T-helper 17 cell (primary cell): ENCODE measurements at regions not wholly inside any gene's neighbourhood (a gene's known extent, or its start where the extent isn't known, plus 50 kb on each side); places are given as distances from the start of the nearest gene placed in this dataset.

Experiments
- ATAC-seq: fragments of 150-1000 bp; cut with Tn5 transposase; 2 replicates; pipeline ENCODE4 v1.10.0; 2021; ENCODE audit warnings: mild to moderate bottlenecking, moderate library complexity
- DNase-seq, 3 donors: peaks; one replicate each; pipeline versions ENCODE4 v3.0.0 to v3.0.0-alpha.2; 2020 to 2021
- H3K9me3 ChIP-seq: one replicate; pipeline ENCODE4 v1.7.0; 2013; ENCODE audit warnings: low read length, mild to moderate bottlenecking; ENCODE audit not compliant: control insufficient read depth, poor library complexity, severe bottlenecking
- H3K27ac Mint-ChIP-seq: one replicate; pipeline ENCODE4 v1.8.0; 2022; ENCODE audit warnings: mild to moderate bottlenecking, moderate library complexity, mixed read lengths
- H3K27me3 Mint-ChIP-seq: one replicate; pipeline ENCODE4 v1.8.0; 2022; ENCODE audit warnings: mixed read lengths
- H3K36me3 Mint-ChIP-seq: one replicate; pipeline ENCODE4 v1.8.0; 2022; ENCODE audit warnings: low read depth, mixed read lengths
- H3K4me1 Mint-ChIP-seq: one replicate; pipeline ENCODE4 v1.8.0; 2022; ENCODE audit warnings: mild to moderate bottlenecking, mixed read lengths
- H3K4me3 Mint-ChIP-seq: one replicate; pipeline ENCODE4 v1.8.0; 2022; ENCODE audit warnings: mild to moderate bottlenecking, moderate library complexity, mixed read lengths

DNA sequence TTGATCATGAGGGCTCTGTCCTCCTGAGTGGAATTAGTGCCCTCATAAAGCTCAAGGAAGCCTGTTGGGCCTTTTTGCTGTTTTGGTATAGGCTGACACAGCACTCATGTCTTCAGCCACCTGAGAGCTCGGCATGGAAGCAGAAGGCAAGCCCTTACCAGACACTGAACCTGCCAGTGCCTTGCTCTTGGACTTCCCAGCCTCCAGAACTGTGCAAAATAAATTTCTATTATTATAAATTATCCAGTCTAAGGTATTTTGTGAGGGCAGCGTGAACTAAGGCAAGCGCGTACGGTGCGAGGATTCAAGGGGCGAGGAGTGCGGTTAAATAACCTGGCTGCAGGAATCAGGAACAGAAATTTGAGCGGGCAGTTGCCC lies 281.5 kb upstream of the LYZL1 start:
- DNase-seq: no peak
- no peak overlapping the region for H3K27ac Mint-ChIP-seq

DNA sequence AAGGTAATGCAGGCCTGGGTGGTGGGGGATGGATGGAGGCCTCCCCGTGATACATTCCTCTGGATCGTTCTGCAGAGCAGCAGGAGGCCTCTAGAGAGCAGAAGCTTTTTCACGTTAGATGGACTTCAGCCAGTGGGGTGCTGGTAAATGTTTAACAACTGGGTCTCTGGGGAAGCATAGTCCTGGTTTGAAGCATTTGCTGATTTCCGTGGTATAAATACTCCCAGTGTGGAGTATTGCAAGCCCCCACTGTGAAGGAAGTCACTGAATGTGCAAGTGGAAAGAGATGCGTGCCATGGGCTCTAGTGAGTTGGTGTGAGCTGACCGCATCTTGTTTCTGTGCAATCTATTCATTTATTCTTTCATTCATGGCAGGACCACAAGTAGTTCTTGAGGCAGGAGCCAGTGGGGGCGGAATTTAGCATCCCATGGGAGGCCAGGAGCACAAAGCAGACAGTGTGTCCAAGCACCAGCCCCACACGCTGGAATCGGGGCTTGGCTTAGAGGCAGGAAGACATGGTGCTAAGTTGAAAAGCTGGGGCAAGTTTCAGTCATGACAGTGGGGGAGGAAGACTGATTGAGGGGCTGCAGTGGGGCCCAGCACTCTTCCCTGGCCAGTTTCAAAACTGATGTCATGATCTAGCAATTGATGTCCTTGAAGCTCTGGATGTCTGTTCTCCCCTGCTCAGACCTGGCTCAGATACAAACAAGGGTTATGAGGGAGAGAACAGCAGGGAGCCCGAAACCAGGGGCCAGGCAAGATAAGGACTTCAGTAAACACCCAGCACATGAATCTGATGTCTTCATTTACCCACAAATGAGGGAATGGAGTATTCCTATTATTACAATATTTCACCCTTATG lies 280.9 kb upstream of the LYZL1 start:
- no peaks in the 10 kb centered on the region for H3K36me3 Mint-ChIP-seq
- no peak for ATAC-seq

More for the DNA sequence above, 281.5 kb upstream of the LYZL1 start:
- Mint-ChIP-seq H3K27me3 (peaks cover 7% of the 10 kb centered on the region), H3K36me3 (no peaks in the 10 kb centered on the region), H3K4me1 (no peaks in the 10 kb centered on the region), H3K4me3 (no peak overlapping the region)
- H3K9me3 ChIP-seq: no peaks in the 10 kb centered on the region
- ATAC-seq: no peak

GRCh38 chr10:29009464-29009863 lies 279.4 kb upstream of the LYZL1 start:
- H3K36me3 Mint-ChIP-seq: no peaks in the 10 kb centered on the region
- no peak overlapping the region for H3K4me3 Mint-ChIP-seq
- DNase-seq (no peak), ATAC-seq (no peak)
- no peaks in the 10 kb centered on the region for H3K9me3 ChIP-seq
- no peak overlapping the region for H3K27ac Mint-ChIP-seq
- H3K27me3 Mint-ChIP-seq: peaks cover 6% of the 10 kb centered on the region
- H3K4me1 Mint-ChIP-seq: no peaks in the 10 kb centered on the region

More for the DNA sequence above, 280.9 kb upstream of the LYZL1 start:
- H3K27me3 Mint-ChIP-seq: peaks cover 6% of the 10 kb centered on the region
- no peaks in the 10 kb centered on the region for H3K9me3 ChIP-seq
- no peak overlapping the region for H3K27ac Mint-ChIP-seq
- no peak overlapping the region for H3K4me3 Mint-ChIP-seq
- no peaks in the 10 kb centered on the region for H3K4me1 Mint-ChIP-seq
- DNase-seq: no peak

DNA sequence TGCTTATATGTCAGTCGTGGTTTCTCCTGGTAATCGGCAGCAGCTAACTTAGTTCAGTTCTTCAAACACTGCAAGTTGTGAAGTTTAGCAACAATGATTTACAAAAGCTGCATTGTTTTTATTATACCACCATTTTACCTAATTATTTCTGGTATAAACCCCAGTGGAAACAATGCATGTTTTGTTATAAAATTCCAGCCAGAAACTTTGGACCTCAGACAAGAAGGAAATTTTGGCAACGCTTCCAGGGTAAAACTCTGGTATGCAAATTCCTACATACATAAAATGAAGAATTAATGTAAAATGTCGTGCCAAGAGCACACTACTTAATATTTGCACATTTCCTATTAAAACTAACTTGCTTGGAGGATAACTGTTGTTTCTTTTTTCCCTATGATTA lies 277.4 kb upstream of the LYZL1 start:
- no peaks in the 10 kb centered on the region for H3K4me1 Mint-ChIP-seq
- H3K27ac Mint-ChIP-seq: no peak overlapping the region
- H3K9me3 ChIP-seq: no peaks in the 10 kb centered on the region
- DNase-seq (no peak), ATAC-seq (no peak)
- H3K36me3 Mint-ChIP-seq: no peaks in the 10 kb centered on the region
- no peak overlapping the region for H3K4me3 Mint-ChIP-seq
- peaks cover 18% of the 10 kb centered on the region for H3K27me3 Mint-ChIP-seq

GRCh38 chr10:29012926-29013554 lies 275.8 kb upstream of the LYZL1 start:
- Mint-ChIP-seq H3K4me3 (no peak overlapping the region), H3K36me3 (no peaks in the 10 kb centered on the region), H3K27ac (no peak overlapping the region), H3K27me3 (peaks cover 17% of the 10 kb centered on the region), H3K4me1 (no peaks in the 10 kb centered on the region)
- no peak for DNase-seq
- H3K9me3 ChIP-seq: no peaks in the 10 kb centered on the region
- ATAC-seq: no peak

DNA sequence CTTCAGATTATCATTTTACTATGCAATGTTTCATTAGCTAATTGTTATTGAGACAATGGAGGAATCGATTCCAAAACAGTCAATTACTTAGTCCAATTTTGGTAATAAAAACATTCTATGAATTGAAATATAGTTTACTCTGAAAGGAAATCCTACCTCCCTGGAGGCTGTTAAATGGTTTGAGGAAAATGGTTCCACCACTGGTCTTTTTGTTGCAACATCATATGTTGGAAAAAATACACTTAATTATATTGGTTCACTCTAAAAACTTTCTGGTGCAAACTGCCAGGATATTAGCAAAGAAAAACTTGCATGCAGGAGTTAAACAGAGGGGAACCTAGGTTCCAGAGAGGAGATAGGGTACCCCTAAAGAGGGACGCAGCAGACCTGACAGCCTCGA lies 267.3 kb upstream of the LYZL1 start:
- Mint-ChIP-seq H3K4me3 (no peak overlapping the region), H3K27me3 (peaks cover 4% of the 10 kb centered on the region), H3K4me1 (peaks cover 2% of the 10 kb centered on the region), H3K27ac (no peak overlapping the region), H3K36me3 (no peaks in the 10 kb centered on the region)
- ATAC-seq (no peak), DNase-seq (no peak)
- no peaks in the 10 kb centered on the region for H3K9me3 ChIP-seq

DNA sequence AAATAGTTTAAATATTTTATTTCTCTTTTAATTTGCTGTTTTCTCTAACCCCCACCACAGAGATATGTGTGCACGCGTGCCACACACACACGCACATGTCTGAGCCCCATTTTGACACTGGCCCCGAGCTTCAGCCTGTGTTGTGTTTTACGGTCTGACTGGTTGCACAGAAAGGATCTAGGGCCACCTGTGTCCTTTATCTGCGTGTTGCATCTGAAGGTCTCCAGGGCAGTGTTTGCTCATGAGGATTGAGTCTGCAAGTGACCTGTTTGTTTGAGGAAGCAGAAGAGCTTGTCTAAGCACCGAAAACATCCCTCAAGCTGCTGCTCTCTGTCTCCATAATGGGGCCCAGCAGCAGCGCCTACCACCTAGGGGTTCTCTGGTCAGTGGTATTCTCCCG lies 266.4 kb upstream of the LYZL1 start:
- no peaks in the 10 kb centered on the region for H3K9me3 ChIP-seq
- Mint-ChIP-seq H3K36me3 (no peaks in the 10 kb centered on the region), H3K27ac (no peak overlapping the region), H3K4me3 (no peak overlapping the region), H3K4me1 (peaks cover 2% of the 10 kb centered on the region), H3K27me3 (no peaks in the 10 kb centered on the region)
- ATAC-seq (no peak), DNase-seq (no peak)

- no peak overlapping the region for H3K27ac Mint-ChIP-seq
- no peak overlapping the region for H3K4me3 Mint-ChIP-seq
- peaks cover 2% of the 10 kb centered on the region for H3K4me1 Mint-ChIP-seq
- ATAC-seq: no peak
- no peak for DNase-seq
- H3K27me3 Mint-ChIP-seq: peaks cover 1% of the 10 kb centered on the region
- no peaks in the 10 kb centered on the region for H3K9me3 ChIP-seq
- H3K36me3 Mint-ChIP-seq: no peaks in the 10 kb centered on the region
Observed at GRCh38 chr10:29023678-29024077, 265.2 kb upstream of the LYZL1 start.

DNA sequence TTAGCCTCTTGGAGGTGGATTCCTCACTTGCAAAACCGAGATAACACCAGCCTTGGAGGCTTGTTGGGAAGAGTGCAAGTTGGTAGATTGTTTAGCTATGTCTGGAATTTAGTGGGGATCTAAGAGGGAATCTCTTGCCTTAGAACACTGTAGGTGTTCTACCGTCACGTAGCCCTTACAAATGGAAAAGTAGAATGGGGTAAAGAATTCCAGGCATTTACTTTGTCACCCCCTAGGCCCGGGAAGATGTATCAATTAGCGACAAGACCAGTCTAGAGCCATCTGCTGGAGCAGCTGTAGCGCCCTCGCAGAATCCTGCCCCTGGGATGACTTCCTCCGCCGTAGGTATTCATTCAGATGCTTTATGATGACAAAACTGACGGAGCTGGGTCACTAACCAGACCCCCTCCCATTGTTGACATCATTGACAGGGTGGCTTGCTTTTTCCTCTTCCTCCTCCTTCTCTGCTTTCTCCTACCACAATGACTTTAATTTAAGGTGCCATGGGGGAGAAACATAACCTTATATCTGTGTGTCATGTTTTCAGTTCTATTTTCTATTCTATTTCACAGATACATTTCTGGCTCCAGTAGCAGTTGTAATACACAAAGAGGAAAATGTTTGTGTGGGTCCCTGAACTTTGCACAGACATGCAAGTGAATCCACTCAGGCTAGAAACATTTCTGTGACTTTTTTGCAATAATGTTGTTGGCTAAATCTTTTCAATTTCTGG lies 262.6 kb upstream of the LYZL1 start:
- peaks cover 12% of the 10 kb centered on the region for H3K27me3 Mint-ChIP-seq
- H3K27ac Mint-ChIP-seq: no peak overlapping the region
- no peak overlapping the region for H3K4me3 Mint-ChIP-seq
- ATAC-seq: no peak
- no peak for DNase-seq
- no peaks in the 10 kb centered on the region for H3K9me3 ChIP-seq
- H3K4me1 Mint-ChIP-seq: no peaks in the 10 kb centered on the region
- H3K36me3 Mint-ChIP-seq: no peaks in the 10 kb centered on the region

DNA sequence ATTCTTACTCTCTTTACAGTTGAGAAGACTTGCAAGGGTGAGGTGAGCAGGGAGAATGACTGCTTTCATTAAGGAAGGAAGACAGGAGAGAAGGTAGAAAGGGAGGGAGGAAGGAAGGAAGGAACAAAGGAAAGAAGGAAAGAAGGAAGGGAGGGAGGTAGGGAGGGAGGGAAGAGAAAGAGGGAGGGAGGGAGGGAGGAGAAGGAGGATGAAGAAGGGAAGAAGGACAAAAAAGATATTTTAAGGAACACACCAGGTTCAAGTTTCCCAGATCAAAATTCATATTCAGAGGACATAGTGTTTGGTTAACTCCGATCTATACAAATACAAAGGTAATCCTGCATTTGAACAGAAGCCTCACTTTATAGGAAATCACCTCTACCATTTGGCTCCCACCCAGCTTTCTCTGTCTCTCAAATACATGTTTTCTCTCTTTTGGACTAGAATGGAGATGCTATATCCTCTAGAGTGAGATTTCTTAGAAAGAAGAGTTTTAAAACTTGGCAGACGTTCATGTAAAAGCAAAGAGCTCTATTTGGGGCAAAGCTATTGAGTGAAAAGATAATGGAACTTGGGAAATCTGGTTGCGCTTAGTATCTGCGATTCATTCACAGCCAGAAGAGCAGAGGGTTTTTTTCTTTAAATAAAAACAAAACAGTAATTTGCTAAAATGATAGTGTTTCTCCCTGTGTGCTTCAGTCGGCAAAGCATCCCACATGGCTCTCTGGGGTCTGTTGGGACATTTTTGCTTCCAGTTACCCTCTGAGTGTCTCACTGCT lies 261.9 kb upstream of the LYZL1 start:
- H3K27ac Mint-ChIP-seq: no peak overlapping the region
- no peak overlapping the region for H3K4me3 Mint-ChIP-seq
- no peaks in the 10 kb centered on the region for H3K36me3 Mint-ChIP-seq
- peaks cover 12% of the 10 kb centered on the region for H3K27me3 Mint-ChIP-seq
- H3K9me3 ChIP-seq: no peaks in the 10 kb centered on the region
- ATAC-seq (no peak), DNase-seq (no peak)
- H3K4me1 Mint-ChIP-seq: no peaks in the 10 kb centered on the region

DNA sequence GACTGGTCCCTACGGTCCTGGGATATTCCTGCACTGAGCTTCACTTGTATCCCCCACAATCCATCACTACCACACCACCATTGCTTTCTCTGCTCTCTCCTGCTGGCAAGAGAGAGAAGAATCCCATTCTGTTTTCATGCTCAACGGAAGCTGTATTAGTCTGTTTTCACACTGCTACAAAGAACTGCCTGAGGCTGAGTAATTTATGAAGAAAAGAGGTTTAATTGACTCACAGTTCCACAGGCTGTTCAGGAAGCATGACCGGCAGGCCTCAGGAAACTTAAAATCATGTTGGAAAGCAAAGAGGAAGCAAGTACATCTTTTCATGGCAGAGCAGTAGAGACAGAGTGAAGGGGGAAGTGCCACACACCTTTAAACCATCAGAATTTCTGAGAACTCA lies 260.4 kb upstream of the LYZL1 start:
- H3K36me3 Mint-ChIP-seq: no peaks in the 10 kb centered on the region

DNA sequence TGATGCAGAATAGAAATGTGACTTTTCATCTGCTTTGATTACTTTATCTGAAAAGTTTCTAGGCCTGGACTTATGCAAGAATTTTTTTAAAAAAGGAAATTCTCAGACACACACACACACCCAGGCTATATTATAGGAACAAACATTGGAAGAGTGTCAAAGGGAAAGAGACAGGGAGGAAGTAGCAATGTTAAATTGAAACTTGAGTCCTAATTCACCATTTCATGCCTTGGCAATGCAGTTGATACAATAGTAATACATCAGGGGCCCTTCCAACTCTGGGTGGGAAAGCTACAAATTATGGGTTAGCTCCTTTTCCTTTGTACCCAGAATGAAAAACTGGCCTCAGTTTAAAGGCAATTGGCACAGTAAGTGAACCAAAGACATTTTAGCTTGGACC lies 258.0 kb upstream of the LYZL1 start:
- DNase-seq (no peak), ATAC-seq (no peak)
- Mint-ChIP-seq H3K4me1 (no peaks in the 10 kb centered on the region), H3K36me3 (no peaks in the 10 kb centered on the region), H3K4me3 (no peak overlapping the region), H3K27ac (no peak overlapping the region), H3K27me3 (peaks cover 22% of the 10 kb centered on the region)
- no peaks in the 10 kb centered on the region for H3K9me3 ChIP-seq

More for the DNA sequence above, 260.4 kb upstream of the LYZL1 start:
- H3K4me1 Mint-ChIP-seq: no peaks in the 10 kb centered on the region
- no peak for DNase-seq
- H3K27me3 Mint-ChIP-seq: peaks cover 12% of the 10 kb centered on the region
- no peaks in the 10 kb centered on the region for H3K9me3 ChIP-seq
- no peak for ATAC-seq
- H3K4me3 Mint-ChIP-seq: no peak overlapping the region
- no peak overlapping the region for H3K27ac Mint-ChIP-seq

- DNase-seq: no peak
- Mint-ChIP-seq H3K27me3 (peaks cover 22% of the 10 kb centered on the region), H3K36me3 (no peaks in the 10 kb centered on the region), H3K27ac (no peak overlapping the region), H3K4me3 (no peak overlapping the region), H3K4me1 (no peaks in the 10 kb centered on the region)
- no peaks in the 10 kb centered on the region for H3K9me3 ChIP-seq
- ATAC-seq: no peak
Observed at GRCh38 chr10:29032169-29032568, 256.7 kb upstream of the LYZL1 start.
